ENCODE measurements at regions not wholly inside any gene's neighbourhood (a gene's known extent, or its start where the extent isn't known, plus 50 kb on each side); places are given as distances from the start of the nearest gene placed in this dataset.

DNA sequence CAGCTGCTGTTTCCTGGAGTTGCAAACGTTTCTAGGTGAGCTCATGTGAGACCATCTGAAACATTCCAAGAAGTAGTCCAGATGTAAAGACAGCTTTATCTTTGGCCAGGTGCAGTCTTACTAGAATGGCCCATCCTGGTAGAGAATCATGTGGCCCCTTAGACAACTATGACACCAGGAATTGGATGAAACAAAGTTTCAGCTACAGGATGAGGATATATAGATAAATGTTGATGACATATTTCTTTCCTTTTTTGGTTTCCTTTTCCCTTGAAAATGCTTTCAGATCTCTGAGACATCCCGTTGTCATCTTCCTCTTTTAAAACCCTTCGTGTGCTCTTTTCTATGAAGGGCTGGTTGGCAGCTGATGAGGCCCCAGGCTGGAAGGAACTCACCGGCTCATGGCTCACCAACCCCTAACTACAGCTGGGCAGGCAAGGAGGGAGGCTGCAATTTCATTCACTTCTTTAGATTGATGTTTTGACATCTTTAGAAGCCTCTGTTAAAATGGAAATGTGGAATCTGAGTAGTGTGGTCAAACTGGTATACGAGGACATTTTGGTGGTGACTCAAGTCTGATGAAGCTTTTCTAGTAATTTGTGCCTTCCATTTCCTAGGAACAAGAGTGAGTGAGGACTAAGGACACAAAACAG, 167.9 kb upstream of the TNFAIP3 start:
- no peak for TF ChIP-seq SMC3 (IDR thresholded peaks at IDR 0.05; ENCODE audit: low read depth, low read length)
- TF ChIP-seq CTCF (IDR thresholded peaks at IDR 0.05), result no peak

All from SK-N-SH (cell line).